AG09309 (cell line): ENCODE measurements at regions not wholly inside any gene's neighbourhood (a gene's known extent, or its start where the extent isn't known, plus 50 kb on each side); places are given as distances from the start of the nearest gene placed in this dataset.
A peak's percentile ranks its signal among the peaks of the same experiment; 100 is the strongest.
"Not testable (repeated sequence)": the region's sequence is repeated elsewhere in the genome, so short reads cannot be mapped to it uniquely, and the experiment has no call there.

Experiments
- DNase-seq: peaks from one replicate; pipeline ENCODE4 v3.0.0-alpha.2; 2010; ENCODE audit warnings: low read depth
- H3K4me3 ChIP-seq: 2 replicates; pipeline ENCODE4 v1.5.1; 2011; ENCODE audit warnings: mild to moderate bottlenecking, low read depth, low read length, moderate library complexity; ENCODE audit not compliant: control insufficient read depth
- TF ChIP-seq, protein P1 (sequence below): IDR thresholded peaks from 2 replicates; pipeline ENCODE4 v1.5.1; 2011; ENCODE audit warnings: mild to moderate bottlenecking, low read depth, low read length, inconsistent platforms; ENCODE audit not compliant: insufficient read depth, control insufficient read depth; ENCODE audit errors: missing control alignments

DNA sequence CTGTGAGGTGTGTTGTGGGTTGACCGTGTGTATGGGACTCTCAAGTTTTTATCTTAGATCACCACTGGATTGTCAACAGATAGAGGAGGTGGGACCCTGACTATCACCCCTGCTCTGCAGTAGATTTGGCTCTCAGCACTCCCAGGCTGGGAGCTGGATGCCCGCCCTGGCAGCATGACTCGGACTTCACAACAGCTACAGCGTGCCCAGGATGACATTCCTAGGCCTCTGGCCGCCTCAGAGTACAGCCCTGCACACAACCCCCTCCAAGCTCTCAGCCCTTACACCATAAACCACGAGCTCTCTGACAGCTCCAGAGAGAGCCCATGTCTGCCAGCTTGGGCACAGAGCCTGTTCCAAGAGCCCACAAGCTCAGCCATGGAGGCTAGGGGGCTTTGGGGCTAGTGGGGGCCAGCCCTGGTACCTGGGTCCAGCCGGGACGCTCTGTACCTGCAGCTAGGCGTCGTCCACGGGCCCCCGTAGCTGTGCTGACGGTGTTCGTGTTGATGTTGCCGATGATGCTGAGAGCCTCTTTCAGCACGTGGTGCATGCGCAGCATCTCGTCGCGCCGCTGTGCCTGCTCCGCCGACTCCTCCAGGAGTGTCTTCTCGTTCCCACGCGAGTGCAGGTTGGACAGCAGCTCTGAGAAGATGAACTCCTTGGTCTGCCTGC is 66.1 kb upstream of the LYSMD4 start:
- not testable (repeated sequence) for DNase-seq

DNA sequence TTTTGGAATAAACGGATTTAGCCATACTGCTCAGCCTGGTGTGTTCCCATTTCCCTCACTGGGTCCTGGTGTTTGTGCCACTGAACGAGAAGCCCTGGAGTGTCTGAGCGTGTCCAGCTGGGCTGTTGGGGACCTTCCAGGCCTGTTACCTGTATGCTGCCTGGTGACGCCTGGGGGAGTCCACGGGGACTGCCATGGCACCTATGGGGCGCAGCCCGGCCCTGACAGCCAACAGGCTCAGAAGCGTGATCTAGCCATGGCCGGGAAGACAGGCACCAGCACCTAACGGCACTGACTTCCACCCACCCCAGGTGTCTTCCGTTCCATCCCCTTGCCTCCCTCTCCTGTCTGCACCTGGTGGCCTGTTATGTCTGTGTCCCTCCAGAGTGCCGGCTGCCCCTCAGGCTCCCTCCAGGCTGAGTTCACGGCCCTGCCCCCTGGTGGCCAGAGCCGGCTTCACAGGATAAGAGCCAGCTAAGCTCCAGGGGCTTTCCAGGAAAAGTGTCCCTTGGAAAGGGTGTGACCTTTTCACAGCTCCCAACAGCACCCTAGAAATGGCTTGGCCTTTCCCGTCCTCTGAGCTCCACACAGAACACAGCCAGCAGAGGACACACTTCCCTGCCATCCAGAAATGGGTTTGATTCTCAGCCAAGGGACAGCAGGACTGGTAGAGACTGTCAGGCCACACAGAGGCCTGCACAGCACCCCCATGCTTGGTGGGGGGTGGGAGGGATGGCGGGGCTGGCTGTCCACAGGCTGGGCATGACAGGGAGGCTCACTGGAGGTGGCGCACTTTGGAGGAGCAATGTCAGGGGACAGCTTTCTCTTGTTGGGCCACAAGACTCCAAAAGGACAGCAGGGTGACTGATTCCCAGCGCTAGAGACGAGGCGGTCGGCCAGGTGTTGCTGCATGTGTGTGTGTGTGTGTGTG is 64.0 kb upstream of the LYSMD4 start:
- not testable (repeated sequence) for H3K4me3 ChIP-seq, DNase-seq

More for the DNA sequence above, 66.1 kb upstream of the LYSMD4 start:
- not testable (repeated sequence) for H3K4me3 ChIP-seq

DNA sequence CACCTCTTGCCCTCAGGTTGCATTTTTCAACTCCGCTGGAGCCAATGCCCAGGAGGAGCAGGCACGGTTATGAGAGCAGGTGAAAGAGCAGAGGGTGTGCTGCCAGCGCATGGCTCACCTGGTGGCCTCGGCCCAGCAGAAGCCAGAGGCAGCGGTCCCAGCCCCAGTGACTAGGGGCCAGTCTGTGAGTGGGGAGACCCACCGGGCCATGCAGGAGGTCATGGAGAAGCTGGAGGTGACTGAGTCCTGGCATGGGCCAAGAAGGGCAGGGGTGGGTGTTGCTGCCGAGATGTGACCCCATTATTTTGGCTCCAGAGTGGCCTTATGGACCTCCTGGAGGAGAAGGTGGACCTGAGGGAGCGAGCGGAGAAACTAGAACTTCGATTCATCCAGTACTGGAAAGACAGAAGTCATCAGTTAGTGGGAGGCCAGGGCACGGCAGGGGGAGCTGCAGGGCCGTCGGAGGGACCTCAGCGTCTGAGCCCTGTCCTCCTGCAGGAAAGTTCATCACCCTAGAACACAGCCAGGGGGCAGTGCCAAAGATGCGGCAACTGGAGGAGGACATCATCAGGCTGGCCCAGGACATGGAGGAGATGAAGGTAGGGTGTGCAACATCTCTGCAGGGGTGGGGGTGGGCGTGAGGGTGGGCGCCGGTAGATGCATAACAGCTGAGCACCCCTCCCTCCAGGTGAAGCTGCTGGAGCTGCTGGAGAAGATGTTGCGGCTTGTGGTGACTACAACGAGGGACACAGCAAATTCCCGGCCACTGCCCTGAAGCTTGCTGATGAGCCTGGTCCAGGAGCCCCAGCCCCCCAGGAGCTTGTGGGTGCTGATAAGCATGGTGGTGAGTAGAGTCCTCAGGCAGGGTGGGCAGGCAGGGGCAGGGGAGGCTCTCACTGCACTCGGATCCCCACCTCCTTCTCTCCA is 58.9 kb upstream of the LYSMD4 start:
- TF ChIP-seq, protein P1, sequence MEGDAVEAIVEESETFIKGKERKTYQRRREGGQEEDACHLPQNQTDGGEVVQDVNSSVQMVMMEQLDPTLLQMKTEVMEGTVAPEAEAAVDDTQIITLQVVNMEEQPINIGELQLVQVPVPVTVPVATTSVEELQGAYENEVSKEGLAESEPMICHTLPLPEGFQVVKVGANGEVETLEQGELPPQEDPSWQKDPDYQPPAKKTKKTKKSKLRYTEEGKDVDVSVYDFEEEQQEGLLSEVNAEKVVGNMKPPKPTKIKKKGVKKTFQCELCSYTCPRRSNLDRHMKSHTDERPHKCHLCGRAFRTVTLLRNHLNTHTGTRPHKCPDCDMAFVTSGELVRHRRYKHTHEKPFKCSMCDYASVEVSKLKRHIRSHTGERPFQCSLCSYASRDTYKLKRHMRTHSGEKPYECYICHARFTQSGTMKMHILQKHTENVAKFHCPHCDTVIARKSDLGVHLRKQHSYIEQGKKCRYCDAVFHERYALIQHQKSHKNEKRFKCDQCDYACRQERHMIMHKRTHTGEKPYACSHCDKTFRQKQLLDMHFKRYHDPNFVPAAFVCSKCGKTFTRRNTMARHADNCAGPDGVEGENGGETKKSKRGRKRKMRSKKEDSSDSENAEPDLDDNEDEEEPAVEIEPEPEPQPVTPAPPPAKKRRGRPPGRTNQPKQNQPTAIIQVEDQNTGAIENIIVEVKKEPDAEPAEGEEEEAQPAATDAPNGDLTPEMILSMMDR: peak; percentile 19
- not testable (repeated sequence) for H3K4me3 ChIP-seq, DNase-seq

DNA sequence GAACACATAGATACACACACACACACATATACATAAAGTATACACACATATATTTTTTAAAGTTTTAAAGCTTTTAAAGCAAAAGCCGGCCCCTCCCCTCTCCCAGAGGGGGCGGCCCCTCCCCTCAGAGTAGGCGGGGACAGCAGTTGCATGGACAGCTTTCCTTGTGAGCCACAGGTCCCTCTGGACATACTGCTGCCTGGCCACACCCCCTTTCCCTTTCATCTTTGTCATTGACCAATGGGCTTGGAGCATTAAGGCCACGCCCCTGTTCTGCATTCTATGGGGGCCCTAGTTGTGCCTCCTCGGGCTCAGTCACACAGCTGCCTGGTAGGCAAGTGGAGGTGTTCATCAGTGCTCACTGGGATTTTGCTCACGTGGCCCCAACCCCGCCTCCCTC is 57.5 kb upstream of the LYSMD4 start:
- H3K4me3 ChIP-seq, DNase-seq: not testable (repeated sequence)

DNA sequence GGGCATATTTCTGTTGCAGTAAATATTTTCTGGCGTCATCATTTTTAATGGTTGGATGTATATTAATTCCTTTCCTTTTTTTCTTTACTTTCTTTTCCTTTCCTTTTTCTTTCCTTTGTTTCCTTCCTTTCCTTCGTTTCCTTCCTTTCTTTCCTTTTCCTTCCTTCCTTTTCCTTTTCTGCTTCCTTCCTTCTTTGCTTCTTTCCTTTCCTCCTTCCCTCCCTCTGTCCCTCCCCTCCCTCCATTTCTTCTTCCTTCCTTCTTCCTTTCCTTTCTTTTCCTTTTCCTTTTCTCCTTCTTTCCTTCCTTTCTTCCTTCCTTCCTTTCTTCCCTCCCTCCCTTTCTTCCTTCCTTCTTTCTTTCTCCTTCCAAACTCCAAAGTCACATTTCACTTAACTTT is 54.9 kb upstream of the LYSMD4 start:
- TF ChIP-seq, protein P1: no peak

DNA sequence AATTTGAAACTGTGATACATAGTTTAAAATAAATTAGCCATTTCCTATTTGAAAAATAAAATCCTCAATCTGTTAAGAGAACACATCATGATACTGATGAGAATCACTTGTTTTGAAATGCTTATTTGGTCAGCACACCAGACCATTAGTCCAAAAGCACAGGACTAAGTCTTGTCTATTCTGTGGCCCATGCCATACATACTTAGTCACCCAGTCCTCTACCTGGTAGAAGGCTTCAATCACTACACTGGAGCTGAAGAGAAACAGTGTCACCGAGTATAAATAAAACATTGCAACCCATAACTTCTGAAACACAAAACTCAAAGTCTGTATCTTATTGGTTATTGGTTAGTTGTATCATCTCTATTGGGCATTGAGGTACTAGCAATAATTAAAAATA is 51.6 kb upstream of the LYSMD4 start:
- not testable (repeated sequence) for H3K4me3 ChIP-seq, DNase-seq

More for the DNA sequence above, 54.9 kb upstream of the LYSMD4 start:
- no peak overlapping the region for H3K4me3 ChIP-seq
- no peak for DNase-seq

DNA sequence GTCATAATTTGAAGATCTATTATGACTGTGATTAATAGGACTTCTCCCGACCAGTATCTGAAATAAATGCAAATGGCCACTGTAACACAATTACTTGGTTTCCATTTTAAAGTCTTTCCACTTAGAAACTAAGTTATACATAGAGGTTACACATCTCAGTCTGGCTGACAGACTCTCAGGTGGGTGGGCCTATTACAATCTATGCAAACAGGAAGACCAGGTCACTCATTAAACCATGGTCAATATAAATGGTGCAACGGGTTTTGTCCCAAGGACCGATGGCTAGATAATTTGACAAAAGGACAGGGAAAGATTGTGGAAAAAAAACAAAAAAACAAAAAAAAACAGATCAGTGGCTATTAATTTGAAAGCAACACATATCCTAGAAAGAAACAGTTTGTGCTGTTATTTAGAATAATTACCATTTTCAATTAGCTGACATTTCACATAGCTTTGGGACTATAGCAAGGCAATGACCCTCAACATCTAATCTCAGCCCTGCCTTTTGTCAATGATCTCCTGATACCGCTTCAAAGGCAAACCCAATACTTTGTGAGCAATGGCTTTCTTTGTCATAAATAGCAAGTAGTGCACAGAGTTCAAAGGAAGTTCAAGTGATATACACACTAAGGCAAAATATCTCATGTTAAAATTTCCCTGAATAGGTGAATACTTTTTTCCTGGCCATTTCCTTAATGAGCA is 50.8 kb upstream of the LYSMD4 start:
- H3K4me3 ChIP-seq, DNase-seq: not testable (repeated sequence)
